Osteocyte (in vitro differentiated cells): ENCODE measurements at regions not wholly inside any gene's neighbourhood (a gene's known extent, or its start where the extent isn't known, plus 50 kb on each side); places are given as distances from the start of the nearest gene placed in this dataset.

Experiments
- DNase-seq: peaks from one replicate; pipeline ENCODE4 v3.0.0; 2021; ENCODE audit warnings: mixed read lengths; ENCODE audit not compliant: unreplicated experiment; ENCODE audit errors: extremely low spot score
- H3K27ac Mint-ChIP-seq: one replicate; pipeline ENCODE4 v1.8.0; 2021; ENCODE audit warnings: mild to moderate bottlenecking, mixed read lengths; ENCODE audit not compliant: unreplicated experiment
- H3K27me3 Mint-ChIP-seq: one replicate; pipeline ENCODE4 v1.8.0; 2021; ENCODE audit warnings: mixed read lengths; ENCODE audit not compliant: unreplicated experiment
- H3K36me3 Mint-ChIP-seq: one replicate; pipeline ENCODE4 v1.8.0; 2021; ENCODE audit warnings: mixed read lengths; ENCODE audit not compliant: unreplicated experiment
- H3K4me1 Mint-ChIP-seq: one replicate; pipeline ENCODE4 v1.8.0; 2021; ENCODE audit warnings: mixed read lengths; ENCODE audit not compliant: unreplicated experiment
- H3K4me3 Mint-ChIP-seq: one replicate; pipeline ENCODE4 v1.8.0; 2021; ENCODE audit warnings: mild to moderate bottlenecking, moderate library complexity, mixed read lengths; ENCODE audit not compliant: unreplicated experiment
- H3K9me3 Mint-ChIP-seq: one replicate; pipeline ENCODE4 v1.8.0; 2021; ENCODE audit warnings: mixed read lengths; ENCODE audit not compliant: unreplicated experiment
- TF ChIP-seq, protein P1 (sequence below): fragments of 200-600 bp; sonication (generic); IDR thresholded peaks from 2 replicates; pipeline ENCODE4 v1.5.0; 2021; ENCODE audit warnings: antibody characterized with exemption, mild to moderate bottlenecking, moderate library complexity

DNA sequence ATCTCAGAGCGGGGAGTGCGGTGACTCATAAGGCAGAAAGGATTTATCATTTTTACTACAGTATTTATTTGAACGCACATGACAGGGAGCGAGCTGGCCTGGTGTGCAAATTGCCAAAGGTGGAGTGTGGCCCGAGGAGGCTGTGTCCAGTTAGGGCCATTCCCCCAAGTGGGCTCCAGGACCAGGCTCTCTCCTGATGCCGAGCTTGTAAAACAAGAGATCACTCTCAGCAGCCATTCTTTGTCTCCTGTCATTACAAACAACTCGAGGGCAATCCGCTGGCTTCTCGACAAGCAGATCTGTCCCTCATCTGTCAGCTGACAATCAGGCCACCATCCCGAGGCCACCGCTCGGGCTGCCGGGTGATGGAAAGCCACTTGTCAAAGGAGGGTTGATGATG is 418.9 kb downstream of the ZNF536 start:
- TF ChIP-seq, protein P1, sequence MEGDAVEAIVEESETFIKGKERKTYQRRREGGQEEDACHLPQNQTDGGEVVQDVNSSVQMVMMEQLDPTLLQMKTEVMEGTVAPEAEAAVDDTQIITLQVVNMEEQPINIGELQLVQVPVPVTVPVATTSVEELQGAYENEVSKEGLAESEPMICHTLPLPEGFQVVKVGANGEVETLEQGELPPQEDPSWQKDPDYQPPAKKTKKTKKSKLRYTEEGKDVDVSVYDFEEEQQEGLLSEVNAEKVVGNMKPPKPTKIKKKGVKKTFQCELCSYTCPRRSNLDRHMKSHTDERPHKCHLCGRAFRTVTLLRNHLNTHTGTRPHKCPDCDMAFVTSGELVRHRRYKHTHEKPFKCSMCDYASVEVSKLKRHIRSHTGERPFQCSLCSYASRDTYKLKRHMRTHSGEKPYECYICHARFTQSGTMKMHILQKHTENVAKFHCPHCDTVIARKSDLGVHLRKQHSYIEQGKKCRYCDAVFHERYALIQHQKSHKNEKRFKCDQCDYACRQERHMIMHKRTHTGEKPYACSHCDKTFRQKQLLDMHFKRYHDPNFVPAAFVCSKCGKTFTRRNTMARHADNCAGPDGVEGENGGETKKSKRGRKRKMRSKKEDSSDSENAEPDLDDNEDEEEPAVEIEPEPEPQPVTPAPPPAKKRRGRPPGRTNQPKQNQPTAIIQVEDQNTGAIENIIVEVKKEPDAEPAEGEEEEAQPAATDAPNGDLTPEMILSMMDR = no peak
- Mint-ChIP-seq H3K4me3 (no peak overlapping the region), H3K27me3 (no peaks in the 10 kb centered on the region), H3K27ac (no peak overlapping the region), H3K4me1 (no peaks in the 10 kb centered on the region), H3K9me3 (peaks cover 13% of the 10 kb centered on the region), H3K36me3 (no peaks in the 10 kb centered on the region)
- DNase-seq = peak; percentile 54

DNA sequence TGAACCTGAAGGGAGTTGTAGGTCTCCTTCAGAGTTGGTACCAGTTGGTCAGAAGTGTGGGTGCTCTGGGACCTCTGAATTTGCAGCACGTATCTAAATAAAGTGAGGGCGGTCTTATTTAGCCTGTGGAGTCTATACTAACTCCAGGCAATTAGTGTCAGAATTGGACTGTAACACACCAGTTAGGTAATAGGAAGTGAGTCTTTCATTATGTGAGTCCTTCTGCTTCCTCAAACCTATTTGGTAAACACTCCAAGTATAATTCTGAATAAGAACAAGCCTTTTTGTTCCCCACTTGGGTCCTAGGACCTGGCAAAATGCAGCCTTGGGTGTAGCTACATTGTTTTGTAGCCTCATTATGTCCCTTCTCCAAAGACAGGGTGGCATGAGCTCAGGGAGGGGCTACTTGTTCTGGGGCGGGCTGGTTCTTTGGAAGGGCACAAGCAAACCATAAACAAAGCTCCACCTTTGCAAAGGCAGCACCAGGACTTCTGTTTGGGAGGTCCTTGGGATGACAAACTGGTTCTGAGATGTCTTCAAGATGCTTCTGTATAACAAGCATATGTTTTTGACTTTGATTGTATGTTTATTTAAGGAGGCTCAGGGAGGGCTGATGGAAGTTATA is 418.0 kb downstream of the ZNF536 start:
- H3K4me3 Mint-ChIP-seq = no peak overlapping the region
- H3K27ac Mint-ChIP-seq = no peak overlapping the region
- H3K4me1 Mint-ChIP-seq = no peaks in the 10 kb centered on the region
- peak; percentile 21 for DNase-seq
- no peaks in the 10 kb centered on the region for H3K27me3 Mint-ChIP-seq
- H3K36me3 Mint-ChIP-seq = no peaks in the 10 kb centered on the region
- TF ChIP-seq, protein P1 = no peak
- peaks cover 16% of the 10 kb centered on the region for H3K9me3 Mint-ChIP-seq

DNA sequence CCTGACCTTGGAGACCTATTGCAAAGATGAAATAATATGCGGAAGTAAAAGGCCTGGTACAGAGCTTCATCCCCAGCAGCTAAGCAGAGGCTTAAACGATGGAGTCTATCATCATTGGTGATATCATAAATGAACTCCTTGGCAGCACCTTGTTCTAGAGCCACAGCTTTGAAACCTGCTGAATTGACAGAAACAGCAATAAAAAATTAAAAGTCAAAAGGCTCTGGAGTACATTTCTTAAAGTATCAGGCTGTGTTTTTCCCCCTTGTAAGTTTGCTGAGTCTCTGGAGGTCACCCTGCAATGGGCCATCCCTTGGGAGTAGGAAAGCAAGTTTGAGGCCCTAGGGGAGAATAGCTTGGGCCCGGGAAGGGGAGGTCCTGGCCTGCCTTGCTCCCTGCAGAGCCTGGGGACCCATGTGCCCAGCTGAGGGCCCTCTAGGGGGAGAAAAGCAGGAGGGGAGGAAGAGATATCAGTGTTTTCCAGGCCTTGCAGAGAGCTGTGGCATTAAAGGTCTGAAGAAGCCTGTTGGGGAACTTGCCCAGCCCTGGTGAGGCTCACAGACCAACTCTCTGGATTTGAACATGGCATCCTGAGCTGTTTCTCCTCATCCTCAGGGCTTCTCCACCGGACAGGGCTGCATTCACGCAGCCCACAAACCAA is 416.1 kb downstream of the ZNF536 start:
- Mint-ChIP-seq H3K9me3 (peaks cover 22% of the 10 kb centered on the region), H3K36me3 (no peaks in the 10 kb centered on the region), H3K27me3 (no peaks in the 10 kb centered on the region), H3K4me1 (no peaks in the 10 kb centered on the region), H3K27ac (no peak overlapping the region), H3K4me3 (no peak overlapping the region)
- DNase-seq = peak; percentile 77
- TF ChIP-seq, protein P1 = no peak

DNA sequence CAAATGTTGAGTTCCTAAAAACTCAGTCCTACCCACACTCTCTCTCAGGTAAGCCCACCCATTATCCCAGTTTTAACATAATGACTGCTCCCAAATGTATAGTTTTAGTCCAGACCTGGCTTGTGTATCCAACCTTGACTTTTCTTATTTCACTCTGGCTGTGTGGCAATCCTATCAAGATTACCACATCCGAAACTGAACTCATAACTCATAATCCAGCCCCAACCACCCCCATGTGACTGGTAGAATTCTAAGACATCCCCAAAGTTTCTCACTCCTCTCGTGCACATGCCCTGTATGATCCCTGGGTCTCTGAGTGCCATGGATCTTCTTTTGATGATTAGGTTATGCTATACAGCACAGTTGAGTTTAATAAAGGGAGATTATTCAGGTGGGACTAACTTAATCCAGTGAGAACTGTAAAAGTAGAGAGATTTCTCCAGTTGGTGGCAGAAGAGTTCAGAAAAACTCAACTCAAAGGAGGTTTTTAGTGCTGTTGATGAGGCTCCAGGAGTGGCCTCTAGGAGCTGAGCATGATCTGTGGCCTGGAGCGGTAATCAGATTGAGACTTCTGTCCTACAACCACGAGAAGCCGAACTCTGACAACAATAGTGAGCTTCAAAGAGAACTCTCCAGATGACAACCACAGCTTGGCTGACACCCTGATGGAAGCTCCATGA is 413.4 kb downstream of the ZNF536 start:
- H3K36me3 Mint-ChIP-seq = no peaks in the 10 kb centered on the region
- H3K4me3 Mint-ChIP-seq = no peak overlapping the region
- H3K27me3 Mint-ChIP-seq = no peaks in the 10 kb centered on the region
- DNase-seq = peak; percentile 30
- no peak overlapping the region for H3K27ac Mint-ChIP-seq
- H3K4me1 Mint-ChIP-seq = no peaks in the 10 kb centered on the region
- peaks cover 22% of the 10 kb centered on the region for H3K9me3 Mint-ChIP-seq
- TF ChIP-seq, protein P1 = no peak

DNA sequence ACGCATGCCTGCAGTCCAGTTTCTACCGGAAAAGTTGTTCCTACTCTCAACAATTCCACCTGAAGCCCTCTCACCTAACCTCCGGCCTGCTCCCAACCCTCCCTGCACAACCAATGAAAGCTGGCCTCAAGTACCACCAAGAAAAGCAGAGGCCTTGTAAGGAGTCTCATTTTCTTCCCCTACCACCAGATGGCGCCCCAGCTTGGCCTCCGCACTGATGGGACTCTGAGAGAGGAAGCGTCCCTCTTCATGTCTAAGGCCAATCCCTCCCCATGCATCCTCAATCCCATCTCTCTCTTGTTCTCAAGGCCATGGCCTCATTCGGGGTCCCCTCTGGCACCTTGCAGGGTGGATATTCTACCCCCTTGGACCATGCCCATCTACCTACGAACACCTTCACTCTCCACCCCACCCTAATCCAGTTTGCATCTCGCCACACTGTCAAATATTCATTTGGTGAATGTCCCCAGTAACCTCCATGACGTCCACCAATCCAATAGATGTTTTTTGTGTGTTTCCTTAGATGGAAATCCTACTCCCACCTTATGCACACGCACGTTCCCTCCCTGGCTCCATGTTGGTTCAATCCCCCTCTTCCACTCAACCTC is 412.8 kb downstream of the ZNF536 start:
- Mint-ChIP-seq H3K27ac (no peak overlapping the region), H3K36me3 (no peaks in the 10 kb centered on the region), H3K4me3 (no peak overlapping the region), H3K4me1 (no peaks in the 10 kb centered on the region), H3K27me3 (no peaks in the 10 kb centered on the region), H3K9me3 (peaks cover 22% of the 10 kb centered on the region)
- TF ChIP-seq, protein P1 = peak; percentile 46
- peak; percentile 82 for DNase-seq
